Spleen (tissue), 11 donors: ENCODE measurements at regions not wholly inside any gene's neighbourhood (a gene's known extent, or its start where the extent isn't known, plus 50 kb on each side); places are given as distances from the start of the nearest gene placed in this dataset.
"Not testable (repeated sequence)": the region's sequence is repeated elsewhere in the genome, so short reads cannot be mapped to it uniquely, and the experiment has no call there.

ENCODE experiments used
- DNase-seq: peaks from one replicate; pipeline ENCODE4 v3.0.0-alpha.2; 2020
- H3K27ac ChIP-seq, 8 donors: fragments of 200-600 bp; sonication (generic) in 7 of 8; 1 replicate in 4 of 8; 2 replicates in 4 of 8; pipeline versions ENCODE4 v1.5.0 to v1.8.0; 2016 to 2021; ENCODE audit warnings: inconsistent platforms in 4 of 8, mild to moderate bottlenecking in 4 of 8, moderate library complexity in 1 of 8
- H3K27me3 ChIP-seq, 7 donors: fragments of 200-600 bp; sonication (generic) in 6 of 7; replicated peaks in 1 of 7; 1 replicate in 4 of 7; 2 replicates in 3 of 7; pipeline versions ENCODE4 v1.5.0 to v1.8.0; 2016 to 2021; ENCODE audit warnings: inconsistent platforms in 3 of 7, mild to moderate bottlenecking in 1 of 7
- H3K36me3 ChIP-seq, 6 donors: fragments of 200-600 bp; sonication (generic) in 5 of 6; 1 replicate in 4 of 6; 2 replicates in 2 of 6; pipeline versions ENCODE4 v1.5.0 to v1.8.0; 2016 to 2021; ENCODE audit warnings: inconsistent platforms in 2 of 6
- H3K4me1 ChIP-seq, 6 donors: fragments of 200-600 bp; sonication (generic) in 5 of 6; 1 replicate in 3 of 6; 2 replicates in 3 of 6; pipeline versions ENCODE4 v1.5.0 to v1.8.0; 2016 to 2021; ENCODE audit warnings: inconsistent platforms in 3 of 6
- H3K4me3 ChIP-seq, 8 donors: fragments of 200-600 bp; sonication (generic) in 7 of 8; 1 replicate in 4 of 8; 2 replicates in 4 of 8; pipeline versions ENCODE4 v1.5.0 to v1.8.0; 2016 to 2021; ENCODE audit warnings: inconsistent platforms in 4 of 8, mild to moderate bottlenecking in 4 of 8, moderate library complexity in 2 of 8
- H3K9me3 ChIP-seq, 8 donors: fragments of 200-600 bp; sonication (generic) in 7 of 8; 1 replicate in 4 of 8; 2 replicates in 4 of 8; pipeline versions ENCODE4 v1.5.0 to v1.8.0; 2016 to 2021; ENCODE audit warnings: inconsistent platforms in 4 of 8
- CTCF ChIP-seq, 11 experiments: fragments of 200-600 bp in 7 of 11; fragments of 450-650 bp in 4 of 11; sonication (generic) in 4 of 11; IDR thresholded peaks in 8 of 11; conservative IDR thresholded peaks in 3 of 11; 1 replicate in 7 of 11; 2 replicates in 4 of 11; pipeline versions ENCODE4 v1.4.0 to v1.8.0; 2016 to 2021; ENCODE audit warnings: antibody characterized with exemption in 11 of 11, inconsistent platforms in 4 of 11, mild to moderate bottlenecking in 1 of 11
- POLR2A ChIP-seq, 3 donors: fragments of 450-650 bp; IDR thresholded peaks; one replicate each; pipeline ENCODE4 v1.5.1; 2017; ENCODE audit warnings: antibody characterized with exemption in 3 of 3, mild to moderate bottlenecking in 1 of 3
- POLR2AphosphoS5 ChIP-seq, 3 donors: sonication (generic); formaldehyde crosslinking; IDR thresholded peaks; one replicate each; pipeline ENCODE4 v1.5.1; 2017; ENCODE audit warnings: antibody characterized with exemption in 3 of 3
- WGBS, 5 donors: extraction: QIAGEN DNeasy Blood & Tissue Kit in 3 of 5; methylation state at CpG; one replicate each; pipeline versions ENCODE4 v1.1.5 to v1.1.7; 2013 to 2018; 5-methylcytosine and 5-hydroxymethylcytosine counted together
- intact Hi-C: fragments of 100-400 bp; cut with DNase I; formaldehyde crosslinking; loops from one replicate; pipeline ENCODE4 v1.15.0; 2023; ENCODE audit warnings: low total_unique reads
- donor health status: healthy with polysubstance abuse.
- donor health status: DM: no; HTN: no; CAD: no; lungs with moderate emphysema.
- donor health status: DM: no; HTN: no; CAD: no.
- donor health status: Bipolar disorder and iron deficiency.
- donor health status: healthy.
- donor health status: DM: no; HTN: no; CAD: no.
- donor health status: DM: yes; HTN: yes; CAD: no.

DNA sequence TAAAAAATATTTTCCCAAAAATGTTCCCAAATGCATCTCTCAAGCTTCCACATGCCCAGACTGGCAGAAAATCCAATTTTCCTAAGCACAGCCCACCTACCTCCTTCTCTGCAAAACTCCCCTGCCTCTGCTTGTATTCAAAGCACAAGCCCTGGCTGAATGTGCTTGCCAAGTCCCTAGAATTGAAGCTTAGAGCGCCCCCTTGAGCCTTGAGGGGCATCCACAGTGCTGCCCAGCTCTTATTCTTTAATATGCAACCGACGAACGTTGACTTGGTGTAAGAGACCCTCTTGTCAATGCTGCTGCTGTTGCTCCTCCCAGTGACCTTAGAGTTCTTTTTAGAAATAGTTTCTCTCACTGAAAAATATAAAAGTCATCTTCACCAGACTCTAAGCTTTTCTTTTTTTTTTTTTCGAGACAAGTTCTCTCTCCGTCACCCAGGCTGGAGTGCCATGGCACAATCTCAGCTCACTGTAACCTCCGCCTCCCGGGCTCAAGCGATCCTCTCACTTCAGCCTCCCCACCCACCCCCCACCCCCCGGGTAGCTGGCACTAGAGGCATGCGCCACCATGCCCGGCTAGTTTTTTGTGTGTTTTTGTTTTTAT is 63.5 kb upstream of the CAPRIN1 start:
- peaks cover 0 to 5% (median 0%) of the 10 kb centered on the region in 6 donors for H3K4me1 ChIP-seq
- intact Hi-C loops: no loop called here
- peak; percentile 88 for DNase-seq
- H3K27me3 ChIP-seq: no peaks in the 10 kb centered on the region
- peak; percentile 67 to 95 (median 88) for TF ChIP-seq CTCF (IDR thresholded peaks at IDR 0.05 in 8 of 11, conservative IDR thresholded peaks at IDR 0.05 in 3 of 11)
- TF ChIP-seq POLR2AphosphoS5 (IDR thresholded peaks at IDR 0.05): no peak
- no peak overlapping the region for H3K27ac ChIP-seq
- no peaks in the 10 kb centered on the region for H3K9me3 ChIP-seq
- H3K36me3 ChIP-seq: no peaks in the 10 kb centered on the region
- WGBS, 5 donors: 51 to 53% (median 52%) methylated on average over 12 of the region's 12 CpGs
- no peak overlapping the region for H3K4me3 ChIP-seq

DNA sequence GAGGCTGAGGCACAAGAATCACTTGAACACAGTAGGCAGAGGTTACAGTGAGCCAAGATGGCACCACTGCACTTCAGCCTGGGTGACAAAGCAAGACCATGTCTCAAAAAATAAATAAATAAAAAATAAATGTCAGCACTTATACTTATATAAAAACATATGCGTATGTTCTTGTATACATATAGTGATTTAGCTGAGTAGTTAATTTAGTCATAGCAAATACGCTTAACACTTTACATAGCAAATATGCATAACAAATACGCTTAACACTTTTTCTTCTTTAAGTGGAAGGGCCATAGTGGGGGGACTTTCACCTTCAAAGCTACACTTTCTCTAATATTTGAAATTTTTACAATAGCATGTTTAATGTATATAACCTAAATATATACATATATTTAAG is 64.0 kb upstream of the CAPRIN1 start:
- TF ChIP-seq CTCF (IDR thresholded peaks at IDR 0.05 in 8 of 11, conservative IDR thresholded peaks at IDR 0.05 in 3 of 11) (no peak), POLR2AphosphoS5 (IDR thresholded peaks at IDR 0.05) (no peak), POLR2A (IDR thresholded peaks at IDR 0.05) (no peak)
- H3K27me3 ChIP-seq: no peaks in the 10 kb centered on the region
- no peaks in the 10 kb centered on the region for H3K9me3 ChIP-seq
- H3K36me3 ChIP-seq: no peaks in the 10 kb centered on the region
- WGBS, 5 donors: 90 to 98% (median 93%) methylated on average over 3 of the region's 3 CpGs
- intact Hi-C loops: no loop called here
- no peak overlapping the region for H3K4me3 ChIP-seq
- H3K27ac ChIP-seq: no peak overlapping the region
- DNase-seq: no peak
- H3K4me1 ChIP-seq: peaks cover 0 to 5% (median 0%) of the 10 kb centered on the region in 6 donors

DNA sequence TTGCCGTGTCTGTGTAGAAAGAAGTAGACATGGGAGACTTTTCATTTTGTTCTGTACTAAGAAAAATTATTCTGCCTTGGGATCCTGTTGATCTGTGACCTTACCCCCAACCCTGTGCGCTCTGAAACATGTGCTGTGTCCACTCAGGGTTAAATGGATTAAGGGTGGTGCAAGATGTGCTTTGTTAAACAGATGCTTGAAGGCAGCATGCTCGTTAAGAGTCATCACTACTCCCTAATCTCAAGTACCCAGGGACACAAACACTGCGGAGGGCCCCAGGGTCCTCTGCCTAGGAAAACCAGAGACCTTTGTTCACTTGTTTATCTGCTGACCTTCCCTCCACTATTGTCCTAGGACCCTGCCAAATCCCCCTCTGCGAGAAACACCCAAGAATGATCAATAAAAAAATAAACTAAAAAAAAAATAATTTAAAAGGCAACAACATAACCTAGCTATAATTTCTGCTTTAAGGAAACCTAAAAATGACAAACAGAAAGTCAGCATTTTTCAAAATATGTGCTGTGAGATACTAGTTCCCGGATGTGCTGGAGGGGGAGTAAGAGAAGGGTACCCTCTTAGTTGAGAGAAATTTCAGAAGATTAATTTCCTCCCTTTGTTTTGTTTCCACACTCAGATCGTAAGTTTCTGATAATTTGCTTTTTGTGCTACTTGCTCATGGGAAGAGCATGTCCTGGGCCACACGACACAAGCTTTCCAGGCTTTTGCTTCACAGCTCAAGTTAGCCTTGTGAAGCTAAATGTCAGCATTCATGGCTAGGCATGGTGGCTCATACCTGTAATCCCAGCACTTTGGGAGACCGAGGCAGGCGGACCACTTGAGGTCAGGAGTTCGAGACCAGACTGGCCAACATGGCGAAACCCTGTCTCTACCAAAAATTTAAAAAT is 64.7 kb upstream of the CAPRIN1 start:
- H3K27ac ChIP-seq, H3K9me3 ChIP-seq, H3K27me3 ChIP-seq, H3K4me1 ChIP-seq, intact Hi-C loops, H3K4me3 ChIP-seq, DNase-seq, H3K36me3 ChIP-seq: not testable (repeated sequence)
- 68 to 81% (median 76%) methylated on average over 10 to 12 of the region's 12 CpGs for WGBS, 5 donors

DNA sequence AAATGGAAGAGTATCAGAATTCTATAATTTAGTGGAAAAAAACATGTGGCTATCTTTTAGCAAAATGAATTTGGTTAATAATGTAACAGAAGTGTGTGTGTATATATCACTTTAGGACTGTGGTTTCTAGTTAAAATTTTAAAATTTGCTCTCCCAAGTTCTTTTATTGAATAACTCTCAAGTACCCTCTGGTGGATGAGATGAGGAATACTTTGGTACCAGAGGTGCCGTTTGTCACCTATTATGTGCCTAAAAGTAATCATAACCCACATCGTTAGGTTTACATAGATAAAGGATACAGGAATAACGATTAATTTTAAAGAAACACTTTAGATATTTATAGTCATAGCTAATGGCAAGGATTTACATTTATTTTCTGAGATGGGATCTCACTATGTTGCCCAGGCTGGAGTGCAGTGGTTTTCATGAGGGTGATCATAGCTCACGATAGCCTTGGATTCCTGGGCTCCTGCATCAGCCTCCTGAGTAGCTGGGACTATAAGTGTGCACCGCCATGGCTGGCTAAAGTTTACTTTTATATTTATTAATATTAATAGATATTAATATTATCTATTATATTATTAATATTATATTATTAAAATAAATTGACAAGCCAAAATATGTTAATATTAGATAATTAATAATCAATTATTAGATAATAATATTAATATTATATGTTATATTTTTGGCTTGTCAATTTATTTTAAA is 66.7 kb upstream of the CAPRIN1 start:
- Histone ChIP-seq H3K27me3 (no peaks in the 10 kb centered on the region), H3K4me1 (peaks cover 0 to 5% (median 0%) of the 10 kb centered on the region in 6 donors), H3K36me3 (no peaks in the 10 kb centered on the region), H3K9me3 (no peaks in the 10 kb centered on the region), H3K4me3 (no peak overlapping the region), H3K27ac (no peak overlapping the region)
- intact Hi-C loops: no loop called here
- WGBS, 5 donors: 76 to 90% (median 79%) methylated on average over 5 of the region's 5 CpGs
- TF ChIP-seq CTCF (IDR thresholded peaks at IDR 0.05 in 8 of 11, conservative IDR thresholded peaks at IDR 0.05 in 3 of 11) (peak in 3 of 11 experiments; percentile 13 to 29 (median 15)), POLR2AphosphoS5 (IDR thresholded peaks at IDR 0.05) (no peak)
- no peak for DNase-seq
